ENCODE measurements at regions not wholly inside any gene's neighbourhood (a gene's known extent, or its start where the extent isn't known, plus 50 kb on each side); places are given as distances from the start of the nearest gene placed in this dataset.

DNA sequence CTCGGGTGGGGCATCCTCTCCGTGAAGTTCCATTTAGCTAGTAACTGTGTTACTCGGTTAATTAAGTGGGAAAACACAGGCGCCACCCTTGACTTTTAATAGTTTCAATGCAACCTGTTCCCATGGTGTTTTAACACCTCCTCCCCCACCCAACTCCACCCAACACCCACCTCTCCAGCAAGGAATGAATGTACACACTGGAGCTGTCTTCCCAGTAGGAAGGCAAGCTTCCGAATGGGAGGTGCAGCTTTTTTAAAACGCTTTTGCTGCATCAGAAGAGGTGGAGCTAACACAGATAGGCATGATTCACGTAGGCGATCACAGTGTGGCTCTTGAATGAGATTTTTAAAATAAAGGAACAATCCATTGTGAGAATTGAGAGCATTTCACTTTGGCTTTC lies 73.8 kb upstream of the AGAP1 start:
- TF ChIP-seq, protein P1, sequence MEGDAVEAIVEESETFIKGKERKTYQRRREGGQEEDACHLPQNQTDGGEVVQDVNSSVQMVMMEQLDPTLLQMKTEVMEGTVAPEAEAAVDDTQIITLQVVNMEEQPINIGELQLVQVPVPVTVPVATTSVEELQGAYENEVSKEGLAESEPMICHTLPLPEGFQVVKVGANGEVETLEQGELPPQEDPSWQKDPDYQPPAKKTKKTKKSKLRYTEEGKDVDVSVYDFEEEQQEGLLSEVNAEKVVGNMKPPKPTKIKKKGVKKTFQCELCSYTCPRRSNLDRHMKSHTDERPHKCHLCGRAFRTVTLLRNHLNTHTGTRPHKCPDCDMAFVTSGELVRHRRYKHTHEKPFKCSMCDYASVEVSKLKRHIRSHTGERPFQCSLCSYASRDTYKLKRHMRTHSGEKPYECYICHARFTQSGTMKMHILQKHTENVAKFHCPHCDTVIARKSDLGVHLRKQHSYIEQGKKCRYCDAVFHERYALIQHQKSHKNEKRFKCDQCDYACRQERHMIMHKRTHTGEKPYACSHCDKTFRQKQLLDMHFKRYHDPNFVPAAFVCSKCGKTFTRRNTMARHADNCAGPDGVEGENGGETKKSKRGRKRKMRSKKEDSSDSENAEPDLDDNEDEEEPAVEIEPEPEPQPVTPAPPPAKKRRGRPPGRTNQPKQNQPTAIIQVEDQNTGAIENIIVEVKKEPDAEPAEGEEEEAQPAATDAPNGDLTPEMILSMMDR (IDR thresholded peaks at IDR 0.05), result no peak
- TF ChIP-seq POLR2A (IDR thresholded peaks at IDR 0.05), result no peak

Measured in breast epithelium (tissue), 3 donors.